ENCODE measurements at regions not wholly inside any gene's neighbourhood (a gene's known extent, or its start where the extent isn't known, plus 50 kb on each side); places are given as distances from the start of the nearest gene placed in this dataset.

- no peak for DNase-seq (ENCODE audit: low spot score)
- WGBS, result 81% methylated on average over 7 of the region's 7 CpGs
- H3K27me3 ChIP-seq (ENCODE audit: control insufficient read depth in 4 of 4, insufficient read depth in 4 of 4, low read length in 3 of 4), result no peaks in the 10 kb centered on the region
Measured at GRCh38 chr1:38267037-38268036, 220.7 kb upstream of the POU3F1 start.

More at GRCh38 chr1:38267037-38268036, 220.7 kb upstream of the POU3F1 start:
- TF ChIP-seq SP1 (IDR thresholded peaks at IDR 0.05), result no peak
- TF ChIP-seq FOXA2 (IDR thresholded peaks at IDR 0.05), result no peak
- no peak for TF ChIP-seq MAX (IDR thresholded peaks at IDR 0.05)
- no peak for TF ChIP-seq JUND (IDR thresholded peaks at IDR 0.05)
- no peak for TF ChIP-seq CTCF (IDR thresholded peaks at IDR 0.05; ENCODE audit: low read depth, low read length, missing input control)
- no peak for TF ChIP-seq REST (IDR thresholded peaks at IDR 0.05)
- no peak for TF ChIP-seq RAD21 (IDR thresholded peaks at IDR 0.05)
- TF ChIP-seq FOXA1 (IDR thresholded peaks at IDR 0.05), result no peak
- TF ChIP-seq YY1 (IDR thresholded peaks at IDR 0.05), result no peak
- no peak for TF ChIP-seq ZBTB33 (IDR thresholded peaks at IDR 0.05)
- TF ChIP-seq TAF1 (conservative IDR thresholded peaks at IDR 0.05), result no peak
- no peak for TF ChIP-seq GABPA (IDR thresholded peaks at IDR 0.05 in 1 of 2, conservative IDR thresholded peaks at IDR 0.05 in 1 of 2)
- no peak for TF ChIP-seq EGR1 (IDR thresholded peaks at IDR 0.05; ENCODE audit: low read depth in 2 of 2)
- no peak for TF ChIP-seq HNF4G (IDR thresholded peaks at IDR 0.05)
- no peak overlapping the region for H3K4me3 ChIP-seq (ENCODE audit: low read depth in 1 of 3, low read length in 3 of 3)
- H3K9me3 ChIP-seq (ENCODE audit: control insufficient read depth in 4 of 4, low read length in 3 of 4), result no peaks in the 10 kb centered on the region
- no peaks in the 10 kb centered on the region for H3K4me1 ChIP-seq (ENCODE audit: control insufficient read depth in 4 of 4, insufficient read depth in 4 of 4, low read length in 3 of 4)
- H3K9ac ChIP-seq (ENCODE audit: low read depth in 1 of 2, low read length in 2 of 2), result no peak overlapping the region
- H3K36me3 ChIP-seq (ENCODE audit: control insufficient read depth in 4 of 4, insufficient read depth in 3 of 4, low read depth in 1 of 4, low read length in 3 of 4), result no peaks in the 10 kb centered on the region
- H3K27ac ChIP-seq (ENCODE audit: low read depth in 1 of 2, low read length in 2 of 2), result no peak overlapping the region

All from liver (tissue), 8 donors.